Mesenchymal stem cell (in vitro differentiated cells and primary cell): ENCODE measurements at regions not wholly inside any gene's neighbourhood (a gene's known extent, or its start where the extent isn't known, plus 50 kb on each side); places are given as distances from the start of the nearest gene placed in this dataset.
"Not testable (repeated sequence)": the region's sequence is repeated elsewhere in the genome, so short reads cannot be mapped to it uniquely, and the experiment has no call there.

ENCODE experiments used
- DNase-seq: peaks from one replicate; pipeline ENCODE4 v3.0.0-alpha.2; 2013
- H2AFZ ChIP-seq: one replicate; pipeline ENCODE4 v1.6.1; 2013; ENCODE audit warnings: low read depth, mild to moderate bottlenecking, control low read depth, inconsistent platforms, low read length, moderate library complexity
- H2AK5ac ChIP-seq: 2 replicates; pipeline ENCODE4 v1.6.1; 2013; ENCODE audit warnings: low read length, moderate library complexity, mild to moderate bottlenecking, inconsistent platforms; ENCODE audit not compliant: severe bottlenecking
- H2BK120ac ChIP-seq: one replicate; pipeline ENCODE4 v1.6.1; 2013; ENCODE audit warnings: low read depth, mild to moderate bottlenecking, inconsistent platforms, low read length, moderate library complexity
- H2BK12ac ChIP-seq, 2 experiments: one replicate each; pipeline ENCODE4 v1.6.1; 2013; ENCODE audit warnings: inconsistent platforms in 2 of 2, low read length in 2 of 2, mild to moderate bottlenecking in 2 of 2, moderate library complexity in 2 of 2, control low read depth in 1 of 2
- H2BK15ac ChIP-seq: one replicate; pipeline ENCODE4 v1.6.1; 2013; ENCODE audit warnings: mild to moderate bottlenecking, low read depth, inconsistent platforms; ENCODE audit not compliant: poor library complexity, severe bottlenecking
- H2BK5ac ChIP-seq: 2 replicates; pipeline ENCODE4 v1.6.1; 2013; ENCODE audit warnings: low read depth, mild to moderate bottlenecking, low read length, control low read depth, inconsistent platforms; ENCODE audit not compliant: poor library complexity, severe bottlenecking
- H3K14ac ChIP-seq, 2 experiments: one replicate each; pipeline ENCODE4 v1.6.1; 2013; ENCODE audit warnings: inconsistent platforms in 2 of 2, low read length in 2 of 2, control low read depth in 1 of 2, mild to moderate bottlenecking in 1 of 2, moderate library complexity in 1 of 2
- H3K18ac ChIP-seq, 2 experiments: one replicate each; pipeline ENCODE4 v1.6.1; 2013; ENCODE audit warnings: inconsistent platforms in 2 of 2, low read length in 2 of 2, control low read depth in 1 of 2, low read depth in 1 of 2, mild to moderate bottlenecking in 1 of 2
- H3K23ac ChIP-seq, 2 experiments: one replicate each; pipeline ENCODE4 v1.6.1; 2013; ENCODE audit warnings: inconsistent platforms in 2 of 2, low read length in 2 of 2, mild to moderate bottlenecking in 2 of 2, moderate library complexity in 2 of 2, control low read depth in 1 of 2
- H3K27ac ChIP-seq: 2 replicates; pipeline ENCODE4 v1.5.1; 2013; ENCODE audit warnings: mild to moderate bottlenecking, moderate library complexity, low read length, control low read depth, inconsistent platforms; ENCODE audit not compliant: poor library complexity, severe bottlenecking
- H3K27me3 ChIP-seq, 2 experiments: 2 replicates each; pipeline versions ENCODE4 v1.6.1 to v1.7.0; 2013; ENCODE audit warnings: low read length in 2 of 2, mild to moderate bottlenecking in 2 of 2, moderate library complexity in 2 of 2, control low read depth in 1 of 2, inconsistent platforms in 1 of 2; ENCODE audit not compliant: control insufficient read depth in 1 of 2, insufficient read depth in 1 of 2
- H3K36me3 ChIP-seq, 2 experiments: 2 replicates each; pipeline versions ENCODE4 v1.6.1 to v1.7.0; 2013; ENCODE audit warnings: low read length in 2 of 2, control low read depth in 1 of 2, inconsistent platforms in 1 of 2, low read depth in 1 of 2, mild to moderate bottlenecking in 1 of 2; ENCODE audit not compliant: insufficient read depth in 2 of 2, control insufficient read depth in 1 of 2
- H3K4ac ChIP-seq, 2 experiments: one replicate each; pipeline ENCODE4 v1.6.1; 2013; ENCODE audit warnings: inconsistent platforms in 2 of 2, low read length in 2 of 2, mild to moderate bottlenecking in 2 of 2, moderate library complexity in 2 of 2, control low read depth in 1 of 2, low read depth in 1 of 2
- H3K4me1 ChIP-seq: 2 replicates; pipeline ENCODE4 v1.6.1; 2013; ENCODE audit warnings: low read depth, low read length, control low read depth; ENCODE audit not compliant: control insufficient read depth, insufficient read depth
- H3K4me2 ChIP-seq: 2 replicates; pipeline ENCODE4 v1.6.1; 2013; ENCODE audit warnings: low read length, mild to moderate bottlenecking, inconsistent platforms; ENCODE audit not compliant: poor library complexity, severe bottlenecking
- H3K4me3 ChIP-seq, 2 experiments: 2 replicates each; pipeline versions ENCODE4 v1.5.1 to v1.7.0; 2013; ENCODE audit warnings: low read length in 2 of 2, mild to moderate bottlenecking in 2 of 2, control low read depth in 1 of 2, low read depth in 1 of 2; ENCODE audit not compliant: insufficient read depth in 1 of 2
- H3K79me1 ChIP-seq: replicated peaks from 2 replicates; pipeline ENCODE4 v1.6.1; 2013; ENCODE audit warnings: mild to moderate bottlenecking, control low read depth, low read length, inconsistent platforms; ENCODE audit not compliant: poor library complexity, severe bottlenecking
- H3K9ac ChIP-seq: 2 replicates; pipeline ENCODE4 v1.7.0; 2013; ENCODE audit warnings: mild to moderate bottlenecking, low read length, moderate library complexity
- H3K9me3 ChIP-seq: 2 replicates; pipeline ENCODE4 v1.7.0; 2013; ENCODE audit warnings: mild to moderate bottlenecking, low read length; ENCODE audit not compliant: control insufficient read depth
- H4K8ac ChIP-seq: one replicate; pipeline ENCODE4 v1.6.1; 2013; ENCODE audit warnings: inconsistent platforms, mild to moderate bottlenecking, low read length, moderate library complexity
- H4K91ac ChIP-seq: one replicate; pipeline ENCODE4 v1.6.1; 2013; ENCODE audit warnings: mild to moderate bottlenecking, low read length, inconsistent platforms
- WGBS: methylation state at CpG from one replicate; pipeline ENCODE4 v1.1.7; 2013; ENCODE audit warnings: mixed read lengths; 5-methylcytosine and 5-hydroxymethylcytosine counted together

- WGBS = 1% methylated on average over 45 of the region's 79 CpGs
- not testable (repeated sequence) for H2BK15ac ChIP-seq, H2BK120ac ChIP-seq, H4K8ac ChIP-seq, H3K23ac ChIP-seq, H3K36me3 ChIP-seq, H2BK5ac ChIP-seq, H2AK5ac ChIP-seq, H2BK12ac ChIP-seq, H3K27ac ChIP-seq, H3K79me1 ChIP-seq, H3K14ac ChIP-seq, H3K27me3 ChIP-seq, H3K4me1 ChIP-seq, H3K4ac ChIP-seq, H3K9ac ChIP-seq, H3K9me3 ChIP-seq
- H4K91ac ChIP-seq = peak overlapping the region; percentile 15
- H3K4me2 ChIP-seq = peak overlapping the region; percentile 81
- DNase-seq = peak; percentile 37
- H3K18ac ChIP-seq = peak overlapping the region in 1 of 2 experiments; percentile 48
- peak overlapping the region; percentile 69 for H2AFZ ChIP-seq
- H3K4me3 ChIP-seq = peak overlapping the region; percentile 41 to 51
These were observed 59.3 kb upstream of the CLEC6A start for GRCh38 chr12:8396225-8397071.

GRCh38 chr12:8397378-8397777 lies 58.4 kb upstream of the CLEC6A start:
- H3K79me1 ChIP-seq, H3K14ac ChIP-seq, H2AFZ ChIP-seq, H3K4me2 ChIP-seq, H2BK120ac ChIP-seq, H3K4ac ChIP-seq, H3K27me3 ChIP-seq, DNase-seq, H2BK12ac ChIP-seq, H4K91ac ChIP-seq, H3K9me3 ChIP-seq, H2BK5ac ChIP-seq, H4K8ac ChIP-seq, H2AK5ac ChIP-seq, H3K23ac ChIP-seq, H3K27ac ChIP-seq, H2BK15ac ChIP-seq, H3K36me3 ChIP-seq, H3K9ac ChIP-seq, H3K4me1 ChIP-seq, H3K18ac ChIP-seq, H3K4me3 ChIP-seq: not testable (repeated sequence)
- 64% methylated on average over 7 of the region's 7 CpGs for WGBS

GRCh38 chr12:8399496-8400034 lies 56.2 kb upstream of the CLEC6A start:
- H3K4me1 ChIP-seq, H3K4ac ChIP-seq, H2BK120ac ChIP-seq, H3K4me2 ChIP-seq, H3K9ac ChIP-seq, H3K14ac ChIP-seq, H3K9me3 ChIP-seq, H3K27ac ChIP-seq, H2AK5ac ChIP-seq, H3K23ac ChIP-seq, H3K36me3 ChIP-seq, H3K4me3 ChIP-seq, H2BK5ac ChIP-seq, H2AFZ ChIP-seq, H2BK12ac ChIP-seq, H2BK15ac ChIP-seq, H3K18ac ChIP-seq, H4K91ac ChIP-seq, H3K79me1 ChIP-seq, H4K8ac ChIP-seq, H3K27me3 ChIP-seq: not testable (repeated sequence)
- peak; percentile 71 for DNase-seq
- 20% methylated on average over 6 of the region's 13 CpGs for WGBS

GRCh38 chr12:8403834-8404233 lies 51.9 kb upstream of the CLEC6A start:
- H3K4me3 ChIP-seq = not testable (repeated sequence)

More at GRCh38 chr12:8403834-8404233, 51.9 kb upstream of the CLEC6A start:
- H2AFZ ChIP-seq, H3K27ac ChIP-seq, H3K18ac ChIP-seq, H3K14ac ChIP-seq, H3K4me1 ChIP-seq, H4K91ac ChIP-seq, H3K23ac ChIP-seq, H2BK15ac ChIP-seq, H3K79me1 ChIP-seq, H2BK12ac ChIP-seq, H3K4me2 ChIP-seq, H3K27me3 ChIP-seq, H2BK120ac ChIP-seq, DNase-seq, H2BK5ac ChIP-seq, H4K8ac ChIP-seq, H2AK5ac ChIP-seq, H3K9me3 ChIP-seq, H3K36me3 ChIP-seq, H3K9ac ChIP-seq, H3K4ac ChIP-seq: not testable (repeated sequence)
- WGBS = 95% methylated on average over 4 of the region's 6 CpGs
